ENCODE measurements at regions not wholly inside any gene's neighbourhood (a gene's known extent, or its start where the extent isn't known, plus 50 kb on each side); places are given as distances from the start of the nearest gene placed in this dataset.

GRCh38 chr4:57764856-57765255 is 654.7 kb upstream of the IGFBP7 start:
- ATAC-seq = no peak
- no peak for TF ChIP-seq ZC3H10 (CRISPR knock-in tag; IDR thresholded peaks at IDR 0.05)

DNA sequence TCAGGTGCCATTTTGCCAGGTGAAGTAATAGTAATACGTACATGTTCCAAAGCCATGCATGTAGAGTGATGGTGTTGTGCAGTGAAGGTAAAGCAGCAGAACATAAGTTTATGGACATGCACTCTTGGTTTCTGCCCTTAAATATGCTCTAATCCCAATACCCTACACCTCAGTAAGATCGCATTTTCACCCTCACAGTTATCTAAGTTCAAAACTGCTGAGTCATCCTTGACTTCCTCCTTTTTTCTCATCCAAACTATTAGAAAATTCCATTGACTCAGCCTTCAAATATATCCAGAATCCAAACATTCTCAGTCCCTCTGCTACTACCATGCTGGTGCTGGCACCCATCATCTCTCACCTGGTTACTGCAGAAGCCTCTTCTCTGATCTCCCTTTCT is 652.9 kb upstream of the IGFBP7 start:
- TF ChIP-seq GLIS3 (CRISPR knock-in tag; IDR thresholded peaks at IDR 0.05) (no peak), PPARA (CRISPR knock-in tag; IDR thresholded peaks at IDR 0.05; ENCODE audit: borderline replicate concordance) (no peak), TCF4 (CRISPR knock-in tag; IDR thresholded peaks at IDR 0.05; ENCODE audit: borderline replicate concordance) (no peak), BACH2 (CRISPR knock-in tag; IDR thresholded peaks at IDR 0.05; ENCODE audit: borderline replicate concordance) (no peak), ZFP3 (CRISPR knock-in tag; IDR thresholded peaks at IDR 0.05) (no peak), ESRRG (CRISPR knock-in tag; IDR thresholded peaks at IDR 0.05) (no peak), OSR1 (CRISPR knock-in tag; IDR thresholded peaks at IDR 0.05) (no peak), ARNTL (CRISPR knock-in tag; IDR thresholded peaks at IDR 0.05; ENCODE audit: borderline replicate concordance, low read depth) (no peak), ZC3H10 (CRISPR knock-in tag; IDR thresholded peaks at IDR 0.05) (no peak), TOX (CRISPR knock-in tag; IDR thresholded peaks at IDR 0.05; ENCODE audit: borderline replicate concordance) (no peak), SNAI2 (CRISPR knock-in tag; IDR thresholded peaks at IDR 0.05) (no peak), ZNF70 (CRISPR knock-in tag; IDR thresholded peaks at IDR 0.05) (no peak)
- TF ChIP-seq, protein P1, sequence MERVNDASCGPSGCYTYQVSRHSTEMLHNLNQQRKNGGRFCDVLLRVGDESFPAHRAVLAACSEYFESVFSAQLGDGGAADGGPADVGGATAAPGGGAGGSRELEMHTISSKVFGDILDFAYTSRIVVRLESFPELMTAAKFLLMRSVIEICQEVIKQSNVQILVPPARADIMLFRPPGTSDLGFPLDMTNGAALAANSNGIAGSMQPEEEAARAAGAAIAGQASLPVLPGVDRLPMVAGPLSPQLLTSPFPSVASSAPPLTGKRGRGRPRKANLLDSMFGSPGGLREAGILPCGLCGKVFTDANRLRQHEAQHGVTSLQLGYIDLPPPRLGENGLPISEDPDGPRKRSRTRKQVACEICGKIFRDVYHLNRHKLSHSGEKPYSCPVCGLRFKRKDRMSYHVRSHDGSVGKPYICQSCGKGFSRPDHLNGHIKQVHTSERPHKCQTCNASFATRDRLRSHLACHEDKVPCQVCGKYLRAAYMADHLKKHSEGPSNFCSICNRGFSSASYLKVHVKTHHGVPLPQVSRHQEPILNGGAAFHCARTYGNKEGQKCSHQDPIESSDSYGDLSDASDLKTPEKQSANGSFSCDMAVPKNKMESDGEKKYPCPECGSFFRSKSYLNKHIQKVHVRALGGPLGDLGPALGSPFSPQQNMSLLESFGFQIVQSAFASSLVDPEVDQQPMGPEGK (CRISPR knock-in tag; IDR thresholded peaks at IDR 0.05; ENCODE audit: borderline replicate concordance) = no peak
- TF ChIP-seq, protein P2, sequence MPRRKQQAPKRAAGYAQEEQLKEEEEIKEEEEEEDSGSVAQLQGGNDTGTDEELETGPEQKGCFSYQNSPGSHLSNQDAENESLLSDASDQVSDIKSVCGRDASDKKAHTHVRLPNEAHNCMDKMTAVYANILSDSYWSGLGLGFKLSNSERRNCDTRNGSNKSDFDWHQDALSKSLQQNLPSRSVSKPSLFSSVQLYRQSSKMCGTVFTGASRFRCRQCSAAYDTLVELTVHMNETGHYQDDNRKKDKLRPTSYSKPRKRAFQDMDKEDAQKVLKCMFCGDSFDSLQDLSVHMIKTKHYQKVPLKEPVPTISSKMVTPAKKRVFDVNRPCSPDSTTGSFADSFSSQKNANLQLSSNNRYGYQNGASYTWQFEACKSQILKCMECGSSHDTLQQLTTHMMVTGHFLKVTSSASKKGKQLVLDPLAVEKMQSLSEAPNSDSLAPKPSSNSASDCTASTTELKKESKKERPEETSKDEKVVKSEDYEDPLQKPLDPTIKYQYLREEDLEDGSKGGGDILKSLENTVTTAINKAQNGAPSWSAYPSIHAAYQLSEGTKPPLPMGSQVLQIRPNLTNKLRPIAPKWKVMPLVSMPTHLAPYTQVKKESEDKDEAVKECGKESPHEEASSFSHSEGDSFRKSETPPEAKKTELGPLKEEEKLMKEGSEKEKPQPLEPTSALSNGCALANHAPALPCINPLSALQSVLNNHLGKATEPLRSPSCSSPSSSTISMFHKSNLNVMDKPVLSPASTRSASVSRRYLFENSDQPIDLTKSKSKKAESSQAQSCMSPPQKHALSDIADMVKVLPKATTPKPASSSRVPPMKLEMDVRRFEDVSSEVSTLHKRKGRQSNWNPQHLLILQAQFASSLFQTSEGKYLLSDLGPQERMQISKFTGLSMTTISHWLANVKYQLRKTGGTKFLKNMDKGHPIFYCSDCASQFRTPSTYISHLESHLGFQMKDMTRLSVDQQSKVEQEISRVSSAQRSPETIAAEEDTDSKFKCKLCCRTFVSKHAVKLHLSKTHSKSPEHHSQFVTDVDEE (CRISPR knock-in tag; IDR thresholded peaks at IDR 0.05) = no peak

DNA sequence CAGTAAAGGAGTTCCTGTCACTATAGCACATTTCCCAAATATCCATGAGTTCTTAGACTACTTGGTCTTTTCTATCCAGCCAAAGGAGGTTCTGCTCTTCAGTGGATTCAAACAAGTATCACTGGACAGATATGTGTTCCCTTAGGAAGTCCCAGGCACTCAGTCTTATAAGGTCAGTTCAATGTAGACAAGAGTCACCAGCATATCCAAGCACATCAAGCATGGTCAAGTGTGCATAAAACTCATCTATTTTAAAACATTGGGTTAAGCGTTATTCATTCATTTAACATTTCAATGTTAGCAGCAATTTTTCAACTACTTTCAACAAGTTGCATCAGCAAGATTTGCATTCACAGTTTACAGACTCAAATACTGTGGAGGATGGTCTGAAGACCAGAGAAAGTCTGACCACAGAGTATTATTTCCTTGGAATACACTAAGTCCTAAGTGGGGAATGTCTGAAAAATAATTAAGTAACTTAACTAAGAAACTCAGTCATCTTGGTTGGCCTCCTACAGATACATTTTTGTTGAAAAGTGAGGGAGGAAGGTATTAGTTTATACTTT is 630.5 kb upstream of the IGFBP7 start:
- ATAC-seq = no peak
- TF ChIP-seq OSR1 (CRISPR knock-in tag; IDR thresholded peaks at IDR 0.05) (no peak), CREB5 (CRISPR knock-in tag; IDR thresholded peaks at IDR 0.05; ENCODE audit: low read depth) (no peak), GLIS3 (CRISPR knock-in tag; IDR thresholded peaks at IDR 0.05) (no peak), TCF4 (CRISPR knock-in tag; IDR thresholded peaks at IDR 0.05; ENCODE audit: borderline replicate concordance) (no peak), ZFP30 (CRISPR knock-in tag; IDR thresholded peaks at IDR 0.05) (no peak)
- TF ChIP-seq, protein P1 (CRISPR knock-in tag; IDR thresholded peaks at IDR 0.05; ENCODE audit: borderline replicate concordance) = no peak
- TF ChIP-seq, protein P3, sequence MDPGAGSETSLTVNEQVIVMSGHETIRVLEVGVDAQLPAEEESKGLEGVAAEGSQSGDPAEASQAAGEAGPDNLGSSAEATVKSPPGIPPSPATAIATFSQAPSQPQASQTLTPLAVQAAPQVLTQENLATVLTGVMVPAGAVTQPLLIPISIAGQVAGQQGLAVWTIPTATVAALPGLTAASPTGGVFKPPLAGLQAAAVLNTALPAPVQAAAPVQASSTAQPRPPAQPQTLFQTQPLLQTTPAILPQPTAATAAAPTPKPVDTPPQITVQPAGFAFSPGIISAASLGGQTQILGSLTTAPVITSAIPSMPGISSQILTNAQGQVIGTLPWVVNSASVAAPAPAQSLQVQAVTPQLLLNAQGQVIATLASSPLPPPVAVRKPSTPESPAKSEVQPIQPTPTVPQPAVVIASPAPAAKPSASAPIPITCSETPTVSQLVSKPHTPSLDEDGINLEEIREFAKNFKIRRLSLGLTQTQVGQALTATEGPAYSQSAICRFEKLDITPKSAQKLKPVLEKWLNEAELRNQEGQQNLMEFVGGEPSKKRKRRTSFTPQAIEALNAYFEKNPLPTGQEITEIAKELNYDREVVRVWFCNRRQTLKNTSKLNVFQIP (CRISPR knock-in tag; IDR thresholded peaks at IDR 0.05; ENCODE audit: borderline replicate concordance, low read depth) = no peak

More for the DNA sequence above, 652.9 kb upstream of the IGFBP7 start:
- ATAC-seq = no peak

DNA sequence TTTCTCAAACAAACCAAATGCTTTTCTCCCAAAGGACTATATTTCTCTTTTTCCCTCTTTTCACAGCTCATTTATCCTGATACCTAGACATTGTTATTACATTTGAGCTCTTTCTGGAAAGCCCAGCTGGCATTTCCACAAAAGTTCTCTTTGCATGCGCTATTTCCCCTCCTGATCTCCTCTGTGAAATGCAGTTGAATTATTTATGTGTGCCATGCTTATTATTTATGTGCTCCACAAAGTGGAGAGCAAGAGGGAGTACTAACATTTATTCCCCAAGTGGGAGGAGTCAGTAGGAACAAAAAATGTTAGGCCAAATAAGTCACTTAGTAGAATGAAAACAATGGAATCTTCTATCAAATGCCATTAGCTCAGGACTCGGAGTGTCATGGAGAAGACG is 626.6 kb upstream of the IGFBP7 start:
- no peak for ATAC-seq
- TF ChIP-seq TCF4 (CRISPR knock-in tag; IDR thresholded peaks at IDR 0.05; ENCODE audit: borderline replicate concordance) (no peak), GLIS3 (CRISPR knock-in tag; IDR thresholded peaks at IDR 0.05) (no peak)
- TF ChIP-seq, protein P3 (CRISPR knock-in tag; IDR thresholded peaks at IDR 0.05; ENCODE audit: borderline replicate concordance, low read depth) = no peak

Measured in SK-N-SH treated with all-trans-retinoic acid at 6 μM for 48 hours (cell line).